ENCODE measurements at regions not wholly inside any gene's neighbourhood (a gene's known extent, or its start where the extent isn't known, plus 50 kb on each side); places are given as distances from the start of the nearest gene placed in this dataset.

DNA sequence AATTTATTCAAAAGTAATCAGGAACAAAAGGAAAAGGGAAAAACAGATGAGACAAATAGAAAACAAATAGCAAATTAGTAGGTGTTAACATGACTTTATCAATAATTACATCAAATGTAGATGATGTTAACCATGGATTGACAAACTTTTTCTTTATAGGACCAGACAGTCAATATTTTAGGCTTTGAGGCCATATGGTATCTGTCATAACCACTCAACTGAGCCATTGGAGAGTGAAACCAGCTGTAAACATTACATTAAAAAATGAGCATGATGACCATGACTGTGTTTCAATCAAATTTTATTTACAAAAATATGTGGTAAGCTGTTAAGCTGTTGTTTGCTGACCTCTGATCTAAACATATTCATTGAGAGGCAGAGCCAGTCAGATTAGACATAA is 118.5 kb upstream of the NWD2 start:
- TF ChIP-seq, protein P1, sequence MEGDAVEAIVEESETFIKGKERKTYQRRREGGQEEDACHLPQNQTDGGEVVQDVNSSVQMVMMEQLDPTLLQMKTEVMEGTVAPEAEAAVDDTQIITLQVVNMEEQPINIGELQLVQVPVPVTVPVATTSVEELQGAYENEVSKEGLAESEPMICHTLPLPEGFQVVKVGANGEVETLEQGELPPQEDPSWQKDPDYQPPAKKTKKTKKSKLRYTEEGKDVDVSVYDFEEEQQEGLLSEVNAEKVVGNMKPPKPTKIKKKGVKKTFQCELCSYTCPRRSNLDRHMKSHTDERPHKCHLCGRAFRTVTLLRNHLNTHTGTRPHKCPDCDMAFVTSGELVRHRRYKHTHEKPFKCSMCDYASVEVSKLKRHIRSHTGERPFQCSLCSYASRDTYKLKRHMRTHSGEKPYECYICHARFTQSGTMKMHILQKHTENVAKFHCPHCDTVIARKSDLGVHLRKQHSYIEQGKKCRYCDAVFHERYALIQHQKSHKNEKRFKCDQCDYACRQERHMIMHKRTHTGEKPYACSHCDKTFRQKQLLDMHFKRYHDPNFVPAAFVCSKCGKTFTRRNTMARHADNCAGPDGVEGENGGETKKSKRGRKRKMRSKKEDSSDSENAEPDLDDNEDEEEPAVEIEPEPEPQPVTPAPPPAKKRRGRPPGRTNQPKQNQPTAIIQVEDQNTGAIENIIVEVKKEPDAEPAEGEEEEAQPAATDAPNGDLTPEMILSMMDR (IDR thresholded peaks at IDR 0.05; ENCODE audit: control insufficient read depth, insufficient read depth, low read depth, low read length, missing control alignments): no peak
- no peak for DNase-seq (ENCODE audit: low read depth)
- H3K4me3 ChIP-seq (ENCODE audit: control insufficient read depth, low read depth, low read length): no peak overlapping the region

DNA sequence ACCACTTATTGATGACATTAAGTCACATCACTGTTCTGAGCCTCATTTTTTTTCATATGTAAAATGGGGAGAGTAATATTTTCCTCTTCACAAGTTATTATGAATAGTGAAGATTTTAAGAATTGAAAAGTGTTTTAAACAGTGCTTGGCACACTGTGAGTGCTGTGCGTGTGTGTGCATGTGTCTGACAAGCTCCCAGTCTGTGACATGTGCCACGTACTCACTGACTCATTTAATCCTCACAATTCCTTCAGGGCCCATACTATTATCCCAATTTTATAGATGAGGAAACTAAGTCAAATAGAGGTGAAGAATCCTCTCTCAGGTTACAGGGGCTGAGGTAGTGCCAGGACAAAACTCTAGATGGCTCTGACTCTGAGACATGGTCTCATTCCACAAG is 114.1 kb upstream of the NWD2 start:
- H3K4me3 ChIP-seq (ENCODE audit: control insufficient read depth, low read depth, low read length): no peak overlapping the region
- no peak for DNase-seq (ENCODE audit: low read depth)
- TF ChIP-seq, protein P1 (IDR thresholded peaks at IDR 0.05; ENCODE audit: control insufficient read depth, insufficient read depth, low read depth, low read length, missing control alignments): no peak

DNA sequence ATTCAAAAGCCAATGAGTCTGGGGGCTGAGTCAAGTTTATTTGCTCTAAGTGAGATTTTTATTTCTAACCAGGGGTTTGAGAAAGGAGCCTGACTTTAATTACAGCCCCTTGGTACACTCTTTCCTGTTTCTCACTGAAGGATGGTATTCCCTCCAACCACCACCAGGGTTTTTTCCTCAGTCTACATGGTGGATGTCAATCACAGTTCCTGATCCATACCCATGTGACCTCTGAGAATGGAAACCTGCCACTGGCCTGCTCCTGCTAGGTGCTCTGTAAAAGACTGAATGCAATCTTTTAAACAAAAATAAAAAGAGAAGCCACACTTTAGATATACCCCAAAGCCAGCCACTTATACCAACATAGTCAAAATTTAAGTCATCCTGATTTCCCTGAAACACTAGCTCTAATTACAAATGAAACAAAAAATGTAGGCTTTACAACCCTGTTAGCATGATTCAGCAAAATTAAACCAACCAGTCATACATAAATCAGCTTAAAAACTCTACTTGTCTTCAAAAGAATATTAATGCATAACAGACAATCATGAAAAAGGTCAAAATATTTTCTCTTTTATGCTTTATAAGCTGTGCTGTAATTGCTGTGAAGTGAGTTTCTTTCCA is 112.1 kb upstream of the NWD2 start:
- H3K4me3 ChIP-seq (ENCODE audit: control insufficient read depth, low read depth, low read length): no peak overlapping the region
- TF ChIP-seq, protein P1 (IDR thresholded peaks at IDR 0.05; ENCODE audit: control insufficient read depth, insufficient read depth, low read depth, low read length, missing control alignments): no peak
- no peak for DNase-seq (ENCODE audit: low read depth)

DNA sequence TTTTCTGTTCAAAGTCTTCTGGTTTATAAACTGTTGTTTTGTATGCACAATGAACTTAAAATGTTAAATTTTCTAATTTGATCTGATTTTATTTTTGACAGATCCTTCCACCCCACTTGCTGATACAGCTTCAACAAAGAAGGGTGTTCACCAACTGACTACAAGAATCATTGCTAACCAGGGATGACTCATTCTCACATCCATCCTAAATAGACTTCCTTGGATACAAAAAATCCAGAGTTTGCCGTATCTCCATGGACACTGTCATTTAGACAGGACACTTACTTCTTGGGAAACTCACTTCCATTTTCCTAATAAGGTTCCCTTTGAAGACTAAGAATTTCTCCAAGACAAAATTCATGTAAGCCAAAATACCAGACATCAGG is 111.6 kb upstream of the NWD2 start:
- DNase-seq (ENCODE audit: low read depth): no peak
- TF ChIP-seq, protein P1 (IDR thresholded peaks at IDR 0.05; ENCODE audit: control insufficient read depth, insufficient read depth, low read depth, low read length, missing control alignments): no peak
- H3K4me3 ChIP-seq (ENCODE audit: control insufficient read depth, low read depth, low read length): no peak overlapping the region

DNA sequence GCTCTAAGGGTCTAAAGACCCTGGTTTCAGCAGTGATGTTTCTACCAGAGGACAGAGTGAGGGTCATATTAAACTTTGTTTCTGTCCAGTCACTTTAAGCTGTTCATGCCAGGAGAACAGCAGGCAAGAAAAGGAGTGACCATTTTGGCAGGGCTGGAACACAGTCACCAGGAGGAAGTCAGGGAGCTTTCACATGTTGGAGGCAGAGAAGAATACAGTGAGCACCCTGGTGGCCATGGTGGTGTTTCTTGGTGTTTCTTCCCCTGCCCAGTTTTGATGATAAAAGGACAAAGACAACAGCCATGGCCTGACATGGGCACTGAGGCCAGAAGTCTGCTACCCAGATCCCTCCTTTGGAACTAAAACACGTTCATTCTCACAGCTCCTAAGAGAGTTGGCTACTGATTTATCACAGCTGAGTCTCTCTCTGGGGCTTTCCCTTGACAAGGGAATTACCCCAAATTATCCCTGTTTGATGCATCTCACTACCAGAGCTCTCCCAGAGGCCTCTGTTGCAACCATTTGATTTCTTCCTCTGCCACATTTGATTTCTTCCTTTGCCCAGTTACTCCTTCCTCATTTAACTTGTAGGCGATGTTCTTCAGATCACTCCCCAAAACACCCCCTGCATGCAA is 106.4 kb upstream of the NWD2 start:
- TF ChIP-seq, protein P1 (IDR thresholded peaks at IDR 0.05; ENCODE audit: control insufficient read depth, insufficient read depth, low read depth, low read length, missing control alignments): no peak
- no peak overlapping the region for H3K4me3 ChIP-seq (ENCODE audit: control insufficient read depth, low read depth, low read length)
- no peak for DNase-seq (ENCODE audit: low read depth)

DNA sequence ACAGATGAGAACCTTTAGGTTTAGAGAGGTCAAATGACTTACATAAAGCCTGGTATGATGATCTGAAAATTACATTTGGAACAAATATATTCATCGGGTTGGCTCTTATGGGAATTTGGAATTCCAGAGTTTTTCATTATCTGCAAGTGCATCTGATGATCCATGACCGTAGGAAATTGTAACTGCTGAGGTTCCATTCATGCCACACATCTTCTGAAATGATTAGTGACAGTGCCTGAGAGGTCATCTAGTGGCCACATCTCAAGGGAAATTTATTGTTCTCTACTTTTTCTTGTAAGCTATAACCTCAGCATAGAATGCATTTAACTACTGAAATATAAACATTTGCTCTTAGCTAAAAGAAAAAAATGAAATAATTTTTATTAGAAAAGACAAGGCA is 105.8 kb upstream of the NWD2 start:
- TF ChIP-seq, protein P1 (IDR thresholded peaks at IDR 0.05; ENCODE audit: control insufficient read depth, insufficient read depth, low read depth, low read length, missing control alignments): no peak
- no peak for DNase-seq (ENCODE audit: low read depth)
- no peak overlapping the region for H3K4me3 ChIP-seq (ENCODE audit: control insufficient read depth, low read depth, low read length)
